Amniotic stem cell (primary cell): ENCODE measurements at regions not wholly inside any gene's neighbourhood (a gene's known extent, or its start where the extent isn't known, plus 50 kb on each side); places are given as distances from the start of the nearest gene placed in this dataset.
"Not testable (repeated sequence)": the region's sequence is repeated elsewhere in the genome, so short reads cannot be mapped to it uniquely, and the experiment has no call there.

Experiments
- DNase-seq: peaks from one replicate; lab custom pipeline; 2025; lab: John Stamatoyannopoulos, UW

DNA sequence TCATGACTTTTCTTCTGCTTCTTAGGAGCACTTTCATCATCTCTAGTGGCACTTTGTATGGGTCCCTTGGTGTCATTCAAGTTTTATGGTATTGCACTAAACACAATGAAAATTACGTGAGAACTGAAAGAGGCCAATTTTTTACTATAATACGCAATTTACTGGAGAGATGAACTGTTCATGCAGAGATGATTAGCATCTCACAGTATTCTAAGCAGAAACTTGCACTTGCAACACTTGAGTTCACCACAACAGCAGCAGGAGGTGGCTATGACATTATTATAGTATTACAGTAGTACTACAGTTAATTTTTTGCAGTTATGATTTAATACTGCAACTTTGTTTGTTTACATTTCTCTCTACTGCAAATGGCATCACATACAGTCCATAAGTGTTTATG, 793.1 kb upstream of the CRIM1 start:
- no peak for DNase-seq

DNA sequence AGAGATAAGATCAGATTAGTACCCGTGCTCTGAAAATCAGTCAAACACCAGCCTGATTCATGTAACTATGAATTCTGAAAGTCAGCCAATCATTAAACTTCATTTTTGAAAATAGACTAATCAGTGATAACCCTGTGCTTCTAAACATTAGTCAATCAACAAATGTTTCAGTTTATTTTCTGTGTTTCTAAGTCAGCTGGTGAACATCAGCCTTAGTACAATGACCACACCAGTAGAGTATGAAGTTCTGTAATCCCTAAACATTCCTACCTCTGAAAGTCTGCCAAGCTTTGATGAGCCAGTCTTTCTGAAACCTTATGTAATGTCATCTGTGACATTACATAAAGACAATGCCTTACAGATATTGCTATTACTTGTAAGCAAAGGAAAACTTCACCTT, 807.4 kb upstream of the CRIM1 start:
- DNase-seq: no peak

DNA sequence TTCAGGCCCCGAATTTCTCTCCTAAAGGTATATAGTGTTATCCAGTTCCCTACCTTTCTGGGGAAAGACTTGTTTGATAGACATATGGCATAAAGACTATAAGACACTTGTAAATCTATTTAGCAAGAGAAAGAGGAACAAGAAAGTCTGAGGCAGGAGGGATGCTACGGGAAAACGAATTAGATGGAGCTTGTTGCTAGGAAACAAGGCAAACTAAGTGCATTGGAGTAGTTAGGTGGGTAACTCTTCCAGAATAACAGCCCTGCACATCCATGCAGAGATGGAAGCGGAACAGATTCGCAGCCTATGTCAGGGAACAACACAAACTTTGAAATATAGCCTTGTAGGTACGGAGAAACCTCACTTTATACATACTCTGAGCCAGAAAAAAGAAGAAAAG, 810.3 kb upstream of the CRIM1 start:
- DNase-seq: no peak

DNA sequence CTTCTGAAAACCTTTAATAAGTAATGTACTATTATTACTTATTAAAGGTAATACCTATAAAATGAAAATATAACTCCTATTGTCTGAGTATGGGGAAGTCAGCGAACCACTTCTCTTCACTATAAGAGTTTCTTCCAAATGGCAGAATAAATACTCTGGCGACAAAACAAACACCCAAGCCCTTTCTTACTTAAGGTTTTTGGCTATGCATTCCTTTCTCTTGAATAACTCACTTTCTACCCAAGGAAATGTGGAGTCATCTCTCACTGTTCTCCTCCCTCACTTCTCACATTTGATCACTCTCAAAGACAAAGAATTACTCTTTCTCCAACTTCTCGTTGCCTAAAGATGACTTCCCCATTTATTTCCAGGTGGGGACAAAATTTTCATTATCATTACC, 816.8 kb upstream of the CRIM1 start:
- no peak for DNase-seq

DNA sequence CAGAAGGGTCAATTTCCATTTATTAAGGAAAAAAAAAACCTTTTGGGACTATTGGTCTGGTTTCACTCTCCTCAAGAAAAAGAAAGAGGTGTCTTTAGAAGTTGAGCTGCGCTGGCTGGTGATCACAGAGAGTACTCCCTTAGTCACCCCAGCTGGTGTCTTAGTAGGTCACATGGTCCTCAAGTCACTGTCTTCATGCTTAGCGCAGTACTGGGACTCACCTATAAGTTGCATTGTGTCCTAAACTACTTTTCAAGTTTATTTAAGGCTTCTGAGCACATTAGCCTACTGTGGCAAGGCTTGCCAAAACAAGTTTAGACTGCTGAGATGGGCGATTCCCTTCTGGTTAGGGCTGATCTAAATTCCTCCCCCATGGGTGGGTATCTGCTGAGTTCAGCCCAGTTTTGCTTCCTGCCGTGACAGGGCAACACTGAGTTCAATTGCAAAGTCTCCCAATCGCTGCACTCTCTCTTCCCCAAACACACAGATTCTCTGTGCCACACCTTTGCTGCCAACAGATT, 824.9 kb upstream of the CRIM1 start:
- no peak for DNase-seq

DNA sequence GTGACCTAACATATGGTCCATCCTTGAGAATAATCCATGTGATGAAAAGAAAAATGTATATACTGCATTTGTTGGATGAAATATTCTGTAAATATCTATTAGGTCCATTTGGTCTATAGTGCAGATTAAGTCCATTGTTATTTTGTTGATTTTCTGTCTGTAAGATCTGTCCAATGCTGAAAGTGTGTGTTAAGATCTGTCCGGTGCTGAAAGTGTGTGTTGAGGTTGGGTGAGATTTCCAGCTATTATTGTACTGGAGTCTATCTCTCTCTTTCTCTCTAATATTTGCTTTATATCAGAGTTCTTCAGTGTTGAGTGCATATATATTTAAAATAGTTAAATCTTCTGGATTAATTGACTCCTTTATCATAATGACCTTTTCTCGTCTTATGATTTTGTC, 828.8 kb upstream of the CRIM1 start:
- DNase-seq: no peak

DNA sequence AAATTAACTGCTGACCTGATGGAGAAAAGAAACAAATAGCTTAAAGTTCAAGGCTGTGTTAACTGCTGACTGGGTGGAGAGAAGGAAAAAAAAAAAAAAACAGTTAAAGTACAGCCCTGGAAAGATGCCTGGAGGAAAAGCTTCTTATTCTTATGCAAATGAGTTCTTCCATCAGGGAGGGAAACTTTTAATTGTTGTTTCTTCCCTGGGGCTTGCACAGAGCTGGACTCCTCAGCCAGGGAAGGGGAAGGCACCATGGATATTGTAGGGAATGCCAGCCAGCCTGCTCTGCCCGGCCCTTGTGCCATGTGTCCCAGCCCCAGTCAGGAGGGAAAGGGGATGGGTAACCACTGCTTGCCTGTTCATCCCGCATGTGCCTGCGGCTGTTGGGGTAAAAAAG, 833.1 kb upstream of the CRIM1 start:
- DNase-seq: no peak

DNA sequence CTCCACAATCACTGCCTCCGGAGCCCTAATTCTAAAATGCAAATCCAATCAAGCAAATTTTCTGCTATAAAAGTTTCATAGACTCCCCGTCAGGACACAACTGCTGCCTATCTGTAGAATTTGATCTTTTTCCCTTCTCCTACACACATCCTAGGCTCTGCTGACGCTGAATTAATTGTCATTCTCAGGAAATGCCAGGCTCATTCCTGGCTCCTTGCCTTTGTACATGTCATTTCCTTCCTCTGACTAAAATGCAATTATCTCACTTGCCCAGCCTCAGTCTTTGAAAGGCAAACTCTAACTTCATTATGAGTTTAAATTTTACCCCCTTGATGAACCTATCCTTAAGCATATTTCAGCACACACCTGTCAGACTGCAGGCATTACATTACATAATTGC, 844.9 kb upstream of the CRIM1 start:
- no peak for DNase-seq

DNA sequence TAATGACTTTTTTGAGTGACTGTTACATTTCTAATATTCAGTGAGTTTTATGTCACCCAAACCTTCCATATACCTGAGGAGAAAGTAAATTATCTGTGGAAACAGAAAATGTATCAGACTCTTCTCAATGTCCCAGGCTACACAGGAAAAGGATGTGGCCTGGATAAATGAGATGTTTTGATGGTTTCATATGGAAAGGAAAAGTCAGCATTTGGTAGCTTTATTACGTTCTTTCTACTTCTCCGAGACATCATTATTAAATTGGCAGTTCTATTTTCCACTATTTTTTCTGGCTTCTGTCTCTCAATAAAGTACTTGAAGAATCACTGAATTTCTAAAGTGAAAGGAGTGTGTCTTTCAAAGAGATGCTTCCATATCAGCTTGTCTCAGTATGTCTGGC, 847.0 kb upstream of the CRIM1 start:
- no peak for DNase-seq

DNA sequence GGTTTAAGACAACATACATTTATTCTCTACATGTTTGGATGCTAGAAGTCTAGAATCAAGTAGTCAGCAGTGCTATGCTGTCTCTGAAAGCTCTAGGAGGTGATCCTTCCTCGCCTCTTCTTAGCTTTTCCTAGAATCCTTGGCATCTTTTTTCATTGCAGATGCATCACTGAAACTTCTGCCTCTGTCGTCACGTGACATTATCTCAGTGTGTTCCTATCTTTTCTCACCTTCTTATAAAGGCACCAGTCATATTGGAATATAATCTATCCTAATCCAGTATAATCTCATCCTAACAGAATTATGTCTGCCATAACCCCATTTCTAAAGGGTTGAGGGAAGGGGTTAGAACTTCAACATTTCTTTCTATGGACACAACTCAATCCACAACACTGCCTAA, 851.2 kb upstream of the CRIM1 start:
- DNase-seq: no peak

DNA sequence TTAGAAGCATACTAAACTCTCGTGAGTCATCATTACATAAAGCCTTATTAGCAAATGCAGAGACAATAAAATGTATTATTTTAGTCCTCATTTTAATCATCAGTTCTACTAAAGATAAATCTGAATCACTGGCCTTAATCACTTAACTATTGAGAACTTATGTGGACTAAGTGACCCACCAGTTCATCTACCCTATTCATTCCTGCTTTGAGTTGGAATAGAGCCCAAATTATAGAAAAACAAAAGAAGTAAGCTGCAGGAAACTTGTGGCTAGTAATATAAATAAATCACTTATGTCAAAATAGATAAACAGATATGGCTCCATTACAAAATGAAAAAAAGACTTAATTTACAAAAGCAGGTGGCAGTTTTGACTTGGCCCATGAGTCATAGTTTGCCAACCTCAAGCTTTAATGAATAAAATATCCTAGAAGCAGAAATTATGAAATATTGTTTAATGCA, 851.8 kb upstream of the CRIM1 start:
- DNase-seq: no peak

DNA sequence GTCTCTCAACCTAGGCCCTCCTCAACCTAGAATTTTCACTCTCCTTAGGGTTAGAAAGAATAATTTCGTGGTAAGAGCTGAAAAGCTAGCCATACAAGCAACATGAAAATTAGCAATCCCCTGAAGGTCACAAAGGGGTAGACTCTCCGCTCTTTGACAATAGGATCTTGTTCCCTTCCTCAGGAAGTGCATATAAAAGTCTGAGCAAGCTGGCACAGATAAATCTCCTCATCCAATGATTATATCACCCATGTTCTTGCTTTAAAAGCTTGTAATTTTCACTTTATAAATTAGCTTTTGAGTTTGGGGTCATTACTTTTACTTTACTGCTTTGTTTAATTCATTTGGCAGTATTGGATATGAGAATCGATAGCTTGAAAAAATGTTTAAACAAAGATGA, 852.3 kb upstream of the CRIM1 start:
- no peak for DNase-seq

DNA sequence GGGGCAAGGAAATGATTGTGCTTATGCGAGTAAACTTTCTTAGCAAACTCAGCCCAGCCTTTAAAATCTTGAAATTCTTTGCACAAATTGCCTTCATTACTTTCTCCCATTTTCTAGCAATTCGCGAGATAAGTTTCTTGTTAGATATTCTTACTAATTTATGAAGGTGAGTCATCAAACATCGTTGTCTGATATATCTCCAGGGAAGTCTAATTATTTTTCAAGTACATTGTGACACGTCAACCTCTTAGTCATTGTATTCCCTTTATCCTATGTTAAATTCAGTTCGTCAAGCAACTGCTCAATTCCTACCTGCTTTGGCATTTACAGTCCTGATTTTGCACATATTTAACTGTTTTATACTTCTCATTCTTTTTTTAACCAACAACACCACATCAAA, 854.5 kb upstream of the CRIM1 start:
- no peak for DNase-seq

DNA sequence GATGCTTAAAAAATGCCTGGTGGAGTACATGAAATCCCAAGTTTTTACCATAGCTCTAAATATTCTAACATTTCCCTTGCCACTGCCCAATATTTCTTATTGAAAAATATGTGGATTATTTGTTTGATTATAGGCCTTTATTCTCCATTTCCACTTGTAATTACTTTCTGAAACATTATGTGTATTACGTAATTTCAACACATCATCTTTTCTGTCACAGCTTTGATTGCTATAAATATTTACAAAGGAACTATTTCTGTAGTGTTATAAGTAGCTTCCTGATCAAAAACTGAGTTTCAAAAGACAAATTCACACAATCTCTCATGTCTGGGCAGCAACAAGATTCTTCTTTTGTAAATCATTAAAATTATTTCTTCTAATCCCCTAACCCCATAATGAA, 859.6 kb upstream of the CRIM1 start:
- DNase-seq: no peak

DNA sequence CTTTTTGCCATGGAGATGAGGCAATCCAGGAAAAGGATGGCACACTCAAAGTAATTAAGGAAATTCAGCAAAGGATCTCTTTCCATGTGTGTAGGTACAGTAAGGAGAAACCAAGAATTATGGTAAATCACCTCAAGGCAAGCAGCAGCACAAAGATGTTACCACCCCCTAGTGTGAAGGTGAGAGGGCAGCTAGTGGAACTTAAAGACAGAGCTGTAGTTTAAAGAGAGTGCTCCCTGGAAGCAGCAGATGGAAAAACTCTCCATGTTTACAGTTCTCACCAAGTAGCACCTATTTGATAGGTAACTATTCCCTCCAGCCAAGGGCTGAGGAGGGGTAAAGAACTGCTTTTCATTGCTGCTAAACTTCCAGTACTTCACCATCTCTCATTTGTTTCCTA, 860.4 kb upstream of the CRIM1 start:
- no peak for DNase-seq

DNA sequence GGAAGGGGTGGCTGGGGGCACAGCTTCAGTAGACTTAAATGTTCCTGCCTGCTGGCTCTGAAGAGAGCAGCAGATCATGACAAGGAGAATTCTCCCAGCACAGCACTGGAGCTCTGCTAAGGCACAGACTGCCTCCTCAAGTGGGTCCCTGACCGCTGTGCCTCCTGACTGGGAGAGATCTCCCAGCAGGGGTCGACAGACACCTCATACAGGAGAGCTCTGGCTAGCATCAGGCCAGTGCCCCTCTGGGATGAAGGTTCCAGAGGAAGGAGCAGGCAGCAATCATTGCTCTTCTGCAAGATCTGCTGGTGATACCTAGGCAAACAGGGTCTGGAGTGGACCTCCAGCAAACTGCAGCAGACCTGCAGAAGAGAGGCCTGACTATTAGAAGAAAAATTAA, 877.5 kb upstream of the CRIM1 start:
- DNase-seq: not testable (repeated sequence)

DNA sequence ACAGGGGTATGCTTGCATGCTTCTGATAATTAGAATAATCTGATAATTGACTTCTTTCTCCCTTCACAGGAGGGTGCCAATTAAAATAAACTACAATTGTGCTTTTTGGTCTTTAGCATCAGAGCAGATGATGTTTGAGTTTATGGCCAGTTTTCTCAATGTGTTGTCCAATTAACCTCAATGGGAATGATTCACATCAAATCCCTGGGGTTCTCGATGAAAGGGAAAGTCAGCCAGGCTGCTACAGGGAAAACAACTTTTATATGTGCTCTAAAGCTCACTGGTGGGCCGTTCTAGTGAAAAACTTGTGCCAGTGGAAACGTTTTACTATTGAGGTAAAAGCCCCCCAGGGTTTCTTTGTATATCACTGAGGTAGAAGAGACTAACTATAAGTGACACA, 887.3 kb upstream of the CRIM1 start:
- DNase-seq: no peak

DNA sequence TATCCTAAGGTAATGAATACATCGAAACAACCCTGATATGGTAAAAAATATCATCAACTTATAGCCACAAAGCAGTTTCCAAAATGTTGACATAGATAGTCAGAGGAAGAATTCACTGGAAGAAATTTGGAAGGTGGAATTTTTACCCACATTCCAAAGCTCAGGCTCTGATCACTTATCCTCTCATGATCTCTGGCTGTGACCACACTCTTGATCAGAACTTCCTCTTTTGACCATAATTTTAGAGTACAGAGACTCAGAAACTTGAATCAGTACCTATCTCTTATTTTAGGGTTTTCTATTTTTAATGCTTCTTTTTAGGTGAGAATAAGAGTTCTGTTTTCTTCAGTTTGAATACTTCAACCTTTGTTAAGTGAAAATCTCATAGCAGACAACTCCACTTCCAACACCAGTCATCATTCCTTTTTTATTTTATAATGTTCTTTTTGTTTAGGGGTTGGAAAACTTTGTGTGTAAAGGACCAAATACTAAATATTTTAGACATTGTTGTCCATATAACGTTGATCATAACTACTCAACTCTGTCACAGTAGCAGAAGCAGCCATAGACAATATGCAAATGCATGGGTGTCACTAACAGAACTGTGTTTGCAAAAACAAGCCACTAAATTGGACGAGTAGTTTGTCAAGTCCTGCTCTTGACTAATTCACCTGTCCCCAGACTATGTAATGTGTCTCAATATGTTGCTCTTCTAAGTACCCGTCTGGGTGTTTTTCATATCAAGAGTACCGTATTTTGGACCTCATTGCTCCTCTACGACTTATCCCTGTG, 891.6 kb upstream of the CRIM1 start:
- no peak for DNase-seq

DNA sequence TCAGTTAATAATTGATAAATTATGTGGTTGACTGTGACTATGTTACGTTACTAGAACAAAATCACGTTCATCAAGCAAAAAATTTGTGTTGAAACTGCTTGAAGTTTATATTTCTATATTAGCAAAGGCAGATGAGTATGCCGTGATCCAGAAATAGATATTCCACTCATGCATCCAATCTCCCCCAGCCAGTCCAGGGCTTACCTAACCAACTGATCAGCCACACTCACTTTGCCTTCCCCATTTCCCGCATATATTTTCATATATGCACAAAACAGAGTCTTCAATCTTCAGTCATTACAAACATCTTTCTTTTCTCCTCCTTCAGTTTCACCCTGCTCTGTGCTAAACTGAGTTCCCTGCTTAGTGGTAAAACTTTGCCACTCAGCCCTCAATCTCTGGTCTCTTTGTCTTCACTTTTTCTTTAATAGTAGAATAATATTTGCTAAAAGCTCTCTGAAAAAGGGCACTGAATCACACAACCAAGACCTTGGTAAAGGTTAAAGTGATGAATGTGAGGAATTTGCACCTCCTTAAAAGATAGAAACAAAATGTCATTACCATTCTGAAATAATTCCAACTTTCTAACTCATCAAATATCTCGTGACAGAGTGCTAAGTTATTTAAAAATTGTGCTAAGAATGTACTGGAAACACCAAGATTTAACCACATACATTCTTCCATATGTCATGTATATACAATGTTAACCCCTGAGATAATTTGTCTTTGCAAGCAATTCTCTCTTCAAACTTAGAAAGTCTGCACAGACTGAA, 893.2 kb upstream of the CRIM1 start:
- no peak for DNase-seq

DNA sequence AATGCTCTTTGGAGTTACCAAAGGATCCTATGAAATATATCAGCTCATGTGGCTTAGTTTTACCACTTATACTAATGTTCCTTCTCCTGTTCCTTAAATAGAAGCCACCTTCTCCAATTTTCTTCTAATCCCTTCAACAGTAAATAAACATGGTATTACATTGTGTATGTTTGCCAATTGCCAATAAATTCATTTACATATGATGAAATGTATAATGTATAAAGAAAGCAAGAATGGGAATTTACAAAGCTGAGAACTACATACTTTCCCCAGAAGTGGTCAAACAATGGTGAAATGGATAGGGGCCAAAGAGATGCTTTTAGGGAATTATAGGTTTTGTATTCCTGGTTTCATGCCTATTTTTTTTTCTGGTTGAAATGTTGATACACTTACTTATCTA, 894.2 kb upstream of the CRIM1 start:
- no peak for DNase-seq

DNA sequence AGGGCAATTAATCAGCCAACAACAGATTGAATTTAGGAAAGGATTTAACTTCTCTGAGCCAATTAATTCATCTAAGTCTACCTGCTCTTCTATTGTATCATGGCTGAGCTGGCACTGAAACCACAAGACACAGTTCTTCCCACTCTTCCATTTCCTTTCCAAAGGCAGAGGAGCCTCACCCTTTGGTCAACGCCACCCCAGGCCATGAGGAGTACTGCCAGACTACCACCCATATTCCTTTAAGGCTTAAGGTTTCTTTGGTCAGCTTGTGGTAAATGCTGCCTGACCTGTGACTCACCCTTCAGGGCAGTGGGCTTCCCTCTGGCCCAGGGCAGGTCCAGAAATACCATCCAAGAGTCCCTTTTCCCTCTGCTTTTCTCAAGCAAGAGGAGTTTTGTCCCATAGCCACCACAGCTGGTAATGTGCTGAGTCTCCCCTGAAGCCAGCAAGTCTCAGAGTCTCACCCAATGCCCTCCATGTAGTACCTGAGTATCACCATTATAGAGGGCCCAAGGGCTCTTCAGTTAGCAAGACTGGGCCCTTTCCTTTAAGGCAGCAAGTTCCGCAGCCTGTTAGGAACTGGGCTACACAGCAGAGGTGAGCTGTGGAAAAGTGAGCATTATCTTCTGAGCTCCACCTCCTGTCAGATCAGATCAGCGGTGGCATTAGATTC, 900.5 kb upstream of the CRIM1 start:
- DNase-seq: no peak

DNA sequence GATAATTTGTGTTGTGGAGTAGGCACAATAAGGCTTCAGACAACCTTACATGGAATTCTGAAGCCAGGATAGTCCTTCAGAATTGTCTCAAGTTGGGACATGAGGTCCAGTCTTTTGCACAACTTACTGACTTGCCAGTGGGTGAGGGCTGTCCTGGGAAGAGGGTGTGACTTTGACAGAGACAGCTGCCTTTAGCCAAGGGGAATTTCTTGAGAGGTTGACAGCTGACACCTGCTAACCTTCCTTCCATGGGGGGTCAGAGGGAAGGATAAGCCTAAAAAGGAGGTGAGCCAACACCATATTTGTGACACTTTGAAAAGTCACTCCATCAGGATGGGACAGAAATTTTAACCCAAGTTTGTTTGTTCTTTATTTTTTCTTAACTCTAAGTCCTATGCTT, 907.8 kb upstream of the CRIM1 start:
- no peak for DNase-seq

DNA sequence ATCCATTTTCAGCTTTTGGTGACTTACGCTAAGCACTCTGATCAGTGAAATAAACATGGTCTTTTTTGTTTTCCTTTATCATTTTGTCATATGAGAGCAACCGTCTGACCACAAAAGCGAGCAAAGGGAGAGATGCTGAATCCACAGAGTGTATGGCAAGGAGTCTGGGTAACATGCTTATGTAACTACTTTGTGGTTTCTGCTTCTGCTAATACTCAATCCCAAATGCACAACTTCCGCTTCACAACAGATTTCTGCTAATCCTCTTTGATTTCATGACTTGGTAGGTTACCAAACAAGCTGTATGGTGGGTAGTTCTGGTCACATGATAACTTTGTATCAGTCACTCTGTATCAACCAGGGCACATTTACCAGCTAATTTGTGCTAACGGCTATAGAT, 908.4 kb upstream of the CRIM1 start:
- DNase-seq: no peak
